ENCODE measurements at regions not wholly inside any gene's neighbourhood (a gene's known extent, or its start where the extent isn't known, plus 50 kb on each side); places are given as distances from the start of the nearest gene placed in this dataset.
"Not testable (repeated sequence)": the region's sequence is repeated elsewhere in the genome, so short reads cannot be mapped to it uniquely, and the experiment has no call there.

DNA sequence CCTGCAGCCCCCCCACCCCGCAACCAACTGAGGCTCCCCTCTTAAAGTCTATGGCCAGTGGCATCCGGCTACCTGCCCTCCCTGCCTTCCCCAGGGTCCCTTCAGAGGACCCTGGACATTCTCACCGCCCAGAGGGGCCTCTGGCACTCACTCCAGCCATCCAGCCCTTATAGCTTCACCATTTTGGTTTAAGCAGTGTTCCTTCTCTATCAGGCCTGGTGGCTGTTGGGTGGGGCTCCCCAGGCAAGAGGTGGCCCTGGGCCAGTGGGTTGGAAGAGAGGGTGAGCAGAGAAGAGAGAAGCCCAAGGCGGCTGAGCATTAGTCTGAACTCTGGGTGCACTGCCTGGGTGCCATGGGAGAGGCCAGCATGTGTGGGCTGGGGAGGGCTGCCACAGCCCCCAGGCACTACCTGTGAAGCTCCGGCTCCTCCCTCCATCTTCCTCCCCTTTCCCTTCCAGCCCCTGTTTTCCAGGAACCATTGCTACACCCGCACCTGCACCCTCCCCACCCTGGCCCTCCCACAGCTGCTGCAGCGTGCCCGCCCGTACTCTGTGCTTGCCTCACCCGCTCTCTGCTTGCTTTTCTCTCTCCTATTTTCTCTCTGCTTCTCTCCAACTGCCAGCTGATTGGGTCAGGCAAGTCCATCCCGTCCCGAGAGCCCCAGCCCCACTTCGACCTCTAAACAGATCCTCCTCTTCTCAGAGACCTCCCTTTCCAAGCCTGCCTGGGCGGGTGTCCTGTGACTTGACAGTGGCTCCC is 168.2 kb downstream of the TBC1D2B start:
- no peak for DNase-seq

GRCh38 chr15:77908752-77909111 is 168.8 kb downstream of the TBC1D2B start:
- not testable (repeated sequence) for DNase-seq

DNA sequence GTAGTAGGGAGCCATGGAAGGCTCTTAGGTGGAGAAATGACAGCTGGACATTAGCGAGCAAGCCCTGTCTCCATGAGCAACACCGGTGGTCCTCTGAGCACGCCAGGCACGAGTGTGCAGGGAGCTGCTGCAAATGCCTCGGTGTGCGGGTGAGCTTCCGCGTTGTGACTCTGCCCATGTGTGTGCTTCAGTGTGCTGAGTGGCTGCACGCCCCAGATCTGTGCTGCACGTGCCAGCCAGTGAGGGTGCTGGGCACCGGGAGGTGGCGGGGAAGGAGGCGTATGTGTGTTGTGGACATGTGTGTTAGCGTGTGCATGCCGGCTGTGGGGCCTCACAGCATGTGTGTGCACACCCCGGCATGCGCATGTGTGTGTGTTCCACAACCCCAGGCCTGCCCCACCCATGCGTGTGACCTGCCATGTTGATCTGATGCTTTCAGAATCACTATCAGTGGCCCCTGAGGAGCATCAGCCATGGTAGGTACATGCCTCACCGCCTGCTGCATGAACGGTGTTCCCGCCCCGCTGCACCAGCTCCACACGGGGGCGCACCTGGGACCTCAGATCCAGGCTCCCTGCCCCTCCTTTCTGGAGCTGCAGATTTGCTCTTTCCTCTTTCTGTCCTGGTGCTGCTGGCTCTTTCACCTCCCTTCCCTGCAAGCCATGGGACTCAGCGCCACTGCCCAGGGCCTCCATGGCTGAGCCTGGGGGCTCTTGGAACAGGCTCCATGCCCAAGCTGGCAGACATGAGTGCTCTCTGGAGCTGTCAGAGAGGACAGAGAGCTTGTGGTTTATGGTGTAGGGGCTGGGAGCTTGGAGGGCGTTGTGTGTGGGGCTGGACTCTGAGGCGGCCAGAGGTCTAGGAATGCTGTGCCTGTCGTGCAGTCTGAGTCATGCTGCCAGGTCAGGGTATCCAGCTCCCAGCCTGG is 169.4 kb downstream of the TBC1D2B start:
- DNase-seq: peak; percentile 59 to 61

DNA sequence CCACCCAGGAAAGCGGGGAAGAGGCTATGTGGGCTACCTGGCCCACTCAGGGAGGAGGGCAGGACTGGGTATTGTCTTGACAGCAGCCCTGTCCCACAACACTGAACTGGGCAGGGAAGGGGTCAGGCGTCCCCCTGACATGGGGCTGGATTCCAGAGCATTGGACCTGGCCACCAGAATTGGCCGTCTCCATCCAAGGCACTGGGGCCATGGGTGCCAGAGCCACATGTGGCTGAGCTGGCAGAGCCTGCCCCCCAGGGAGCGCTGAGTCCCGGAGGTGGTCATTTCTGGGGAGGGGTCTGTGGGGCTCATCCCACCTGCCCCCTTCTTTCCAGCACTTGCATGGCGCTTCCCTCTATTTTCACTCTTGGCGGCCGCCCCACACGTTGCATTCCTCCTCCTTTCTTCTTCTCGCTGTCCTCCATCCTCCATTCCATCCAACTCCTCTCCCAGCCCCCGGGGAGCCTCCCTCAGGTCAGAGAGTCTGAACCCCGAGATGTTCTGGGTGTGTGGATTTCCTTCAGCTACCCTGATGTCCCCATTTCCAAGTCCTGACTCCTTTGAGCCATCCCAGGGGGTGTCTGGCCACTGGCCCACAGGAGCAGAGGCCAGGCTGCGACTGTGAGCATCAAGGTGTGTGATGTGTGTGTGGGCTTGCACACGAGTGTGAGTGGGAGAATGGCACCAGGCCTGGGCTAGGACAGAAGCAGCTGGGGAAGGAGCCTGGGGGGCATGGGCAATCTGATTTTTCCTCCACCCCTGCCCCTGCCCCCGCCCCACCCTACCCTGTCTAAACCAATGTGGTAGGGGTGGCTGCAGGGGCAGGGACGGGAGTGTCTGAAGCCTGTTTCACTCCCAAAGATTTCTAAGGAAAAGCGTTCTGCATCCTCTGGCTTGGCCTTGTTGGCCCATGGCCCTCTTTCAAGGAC is 171.2 kb downstream of the TBC1D2B start:
- not testable (repeated sequence) for DNase-seq

GRCh38 chr15:77905301-77905920 is 172.1 kb downstream of the TBC1D2B start:
- DNase-seq: no peak

DNA sequence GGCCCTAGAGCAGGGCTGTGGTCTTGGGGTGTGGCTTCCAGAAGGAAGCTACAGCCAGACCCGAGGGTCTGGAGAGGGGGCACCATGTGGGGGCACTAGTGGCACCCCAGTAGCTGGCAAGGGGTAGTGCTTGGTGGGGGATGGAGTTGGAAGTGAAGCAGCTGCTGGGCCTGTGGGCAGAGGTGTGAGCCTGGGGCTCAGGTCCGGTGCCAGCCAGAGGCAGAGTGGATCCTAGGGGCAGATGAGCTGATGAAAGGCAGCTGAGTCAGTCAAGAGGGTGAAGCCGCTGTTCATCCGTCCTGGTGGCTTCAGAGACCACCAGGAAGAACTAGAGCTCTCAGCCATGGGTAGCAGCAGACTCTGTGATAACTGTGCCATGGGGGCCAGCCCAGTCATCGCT is 172.6 kb downstream of the TBC1D2B start:
- DNase-seq: no peak

DNA sequence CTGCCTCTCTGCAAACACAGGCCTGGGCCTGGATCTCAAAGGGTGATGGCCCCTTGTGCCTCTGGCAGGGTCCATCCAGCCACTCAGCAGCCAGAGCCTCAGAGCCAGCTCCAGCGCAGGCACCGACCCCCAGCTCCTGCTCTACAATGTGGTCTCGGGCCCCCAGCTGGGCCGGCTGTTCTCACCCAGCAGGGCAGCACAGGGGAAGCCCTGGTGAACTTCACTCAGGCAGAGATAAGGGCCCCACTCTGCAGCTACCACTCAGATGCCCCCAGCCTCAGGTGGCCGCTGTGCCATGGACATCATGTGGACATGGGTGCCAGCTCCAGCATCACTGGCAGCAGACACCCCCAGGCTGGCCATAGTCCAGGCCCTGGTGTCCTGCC is 173.1 kb downstream of the TBC1D2B start:
- DNase-seq: no peak

GRCh38 chr15:77903761-77904435 is 173.6 kb downstream of the TBC1D2B start:
- DNase-seq: not testable (repeated sequence)

GRCh38 chr15:77902921-77903760 is 174.4 kb downstream of the TBC1D2B start:
- peak; percentile 29 to 39 for DNase-seq

DNA sequence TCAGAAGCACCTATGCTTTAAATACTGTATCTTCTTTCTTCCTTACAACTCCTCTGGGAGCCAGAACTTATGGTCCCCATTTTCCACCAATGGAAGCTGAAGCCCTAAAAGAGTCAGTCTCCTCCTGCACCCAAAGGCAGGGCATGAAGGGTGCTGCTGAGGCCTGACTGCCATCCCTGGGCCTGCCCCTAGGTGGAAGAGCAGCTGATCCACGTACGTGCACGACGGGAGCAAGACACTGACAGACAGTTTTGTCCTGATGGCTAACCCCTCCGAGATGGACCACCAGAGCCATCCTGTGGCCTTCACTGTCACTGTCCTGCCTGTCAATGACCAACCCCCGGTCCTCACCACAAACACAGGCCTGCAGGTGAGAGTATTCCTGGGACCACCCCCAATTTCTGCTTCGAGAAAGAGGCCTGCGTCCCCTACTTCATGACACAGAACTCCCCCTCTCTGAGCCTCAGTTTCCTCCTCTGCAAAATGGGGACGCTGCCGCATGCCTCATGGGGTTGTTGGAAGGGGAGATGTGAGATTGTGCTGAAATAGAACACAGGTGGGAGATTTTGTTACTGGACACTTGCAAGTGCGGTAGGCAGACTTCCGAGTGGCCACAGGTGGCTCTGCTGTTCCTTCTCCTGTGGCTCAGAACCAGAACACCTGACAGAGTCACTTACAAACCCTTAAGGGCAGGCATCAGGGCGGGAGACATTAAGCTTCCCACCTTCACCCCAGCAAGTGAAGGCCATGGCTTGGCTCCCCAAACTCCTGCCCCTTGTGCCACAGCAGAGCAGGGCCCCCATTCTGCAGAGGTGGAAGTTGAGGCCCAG is 175.4 kb downstream of the TBC1D2B start:
- no peak for DNase-seq

- DNase-seq: no peak
Observed at GRCh38 chr15:77901251-77901881, 176.1 kb downstream of the TBC1D2B start.

DNA sequence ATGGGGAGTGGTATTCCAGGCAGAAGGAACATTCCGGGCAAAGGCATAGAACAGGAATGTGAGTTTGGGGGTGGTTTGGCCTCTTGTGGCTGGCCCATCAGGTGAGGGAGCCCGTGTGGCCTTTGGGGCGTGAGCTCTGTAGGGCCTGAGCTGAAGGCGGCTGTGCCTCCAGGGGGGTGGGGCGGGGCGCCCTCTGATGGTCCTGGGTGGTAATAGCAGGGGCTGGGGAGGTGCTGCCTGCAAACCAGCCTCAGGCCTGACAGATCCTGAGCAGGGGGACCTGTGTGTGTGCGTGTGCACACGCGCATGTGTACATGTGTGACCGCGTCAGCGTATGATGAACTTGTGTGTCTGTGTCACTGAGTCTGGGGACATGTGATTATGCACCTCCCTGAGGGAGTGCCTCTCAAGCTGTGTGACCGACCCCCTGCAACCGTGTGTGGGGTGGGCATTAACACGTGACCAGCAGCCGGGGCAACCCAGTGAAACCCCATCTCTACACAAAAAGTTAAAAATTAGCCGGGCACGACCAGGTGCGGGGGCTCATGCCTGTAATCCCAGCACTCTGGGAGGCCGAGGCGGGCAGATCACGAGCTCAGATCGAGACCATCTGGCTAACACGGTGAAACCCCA is 177.1 kb downstream of the TBC1D2B start:
- peak; percentile 70 to 73 for DNase-seq

DNA sequence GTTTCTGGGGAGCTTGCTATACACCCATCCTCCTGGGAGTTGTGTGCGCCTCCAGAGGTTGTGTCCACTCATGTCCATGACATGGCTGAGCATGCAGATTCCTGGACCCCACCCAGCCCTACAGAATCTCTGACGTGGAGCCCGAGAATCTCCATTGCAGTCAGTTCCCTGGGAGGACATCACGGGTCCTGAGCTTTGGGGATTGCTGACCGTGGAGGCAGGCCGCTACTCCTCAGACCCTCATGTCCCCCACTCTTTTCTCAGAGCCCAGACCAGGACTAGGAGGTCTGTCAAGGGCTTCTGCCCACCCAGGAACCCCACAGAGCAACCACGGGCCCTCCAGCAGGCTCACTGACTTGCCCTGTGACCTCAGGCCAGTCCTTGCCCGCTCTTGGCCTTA is 177.7 kb downstream of the TBC1D2B start:
- DNase-seq: not testable (repeated sequence)

DNA sequence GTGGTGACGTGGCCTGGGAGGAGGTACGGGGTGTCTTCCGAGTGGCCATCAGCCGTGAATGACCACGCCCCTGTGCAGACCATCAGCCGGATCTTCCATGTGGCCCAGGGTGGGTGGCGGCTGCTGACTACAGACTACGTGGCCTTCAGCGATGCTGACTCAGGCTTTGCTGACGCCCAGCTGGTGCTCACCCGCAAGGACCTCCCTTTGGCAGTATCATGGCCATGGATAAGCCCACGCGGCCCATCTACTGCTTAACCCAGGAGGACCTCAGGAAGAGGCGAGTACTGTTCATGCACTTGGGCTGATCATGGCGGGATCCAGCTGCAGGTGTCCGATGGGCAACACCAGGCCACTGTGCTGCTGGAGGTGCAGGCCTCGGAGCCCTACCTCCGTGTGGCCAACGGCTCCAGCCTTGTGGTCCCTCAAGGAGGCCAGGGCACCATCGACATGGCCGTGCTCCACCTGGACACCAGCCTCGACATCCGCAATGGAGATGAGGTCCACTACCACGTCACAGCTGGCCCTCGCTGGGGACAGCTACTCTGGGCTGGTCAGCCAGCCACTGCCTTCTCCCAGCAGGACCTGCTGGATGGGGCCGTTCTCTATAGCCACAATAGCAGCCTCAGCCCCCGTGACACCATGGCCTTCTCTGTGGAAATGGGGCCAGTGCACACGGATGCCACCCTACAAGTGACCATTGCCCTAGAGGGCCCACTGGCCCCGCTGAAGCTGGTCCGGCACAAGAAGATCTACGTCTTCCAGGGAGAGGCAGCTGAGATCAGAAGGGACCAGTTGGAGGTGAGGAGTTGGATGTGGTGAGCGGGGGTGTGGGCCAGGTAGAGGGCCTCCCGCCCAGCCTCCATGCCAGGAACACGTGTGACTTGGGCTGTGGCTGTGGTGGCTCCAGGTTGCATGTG is 178.4 kb downstream of the TBC1D2B start:
- no peak for DNase-seq

GRCh38 chr15:77897896-77898406 is 179.6 kb downstream of the TBC1D2B start:
- DNase-seq: no peak

GRCh38 chr15:77897113-77897895 is 180.2 kb downstream of the TBC1D2B start:
- DNase-seq: not testable (repeated sequence)

Data from activated CD4-positive, alpha-beta T cell treated with anti-CD3 and anti-CD28 coated beads, Interleukin-2, amount 50 U/mL, for 48 hours (primary cell).